NCI-H1105 (cell line): ENCODE measurements at regions not wholly inside any gene's neighbourhood (a gene's known extent, or its start where the extent isn't known, plus 50 kb on each side); places are given as distances from the start of the nearest gene placed in this dataset.

Experiments used
- DNase-seq: peaks from one replicate; lab custom pipeline; 2025; lab: John Stamatoyannopoulos, UW

DNA sequence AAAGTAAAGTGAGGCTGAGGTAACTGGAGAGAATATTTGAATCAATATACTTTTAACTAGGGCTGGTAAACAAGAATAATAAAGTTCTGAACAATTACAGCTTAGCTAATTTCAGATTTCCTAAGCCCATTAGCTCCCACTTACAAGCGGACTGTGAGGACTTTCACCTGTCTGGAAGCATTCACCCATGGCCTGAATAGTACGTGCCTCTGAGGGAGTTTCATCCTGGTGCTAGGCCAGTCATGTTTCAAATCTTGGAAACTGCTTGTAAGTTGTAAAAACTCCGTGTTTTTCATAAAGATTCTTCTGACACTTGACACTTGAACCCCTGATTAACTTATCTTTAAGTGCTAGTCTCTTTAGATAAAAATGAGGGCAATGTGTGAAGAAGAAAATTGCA, 975.2 kb upstream of the GHITM start:
- no peak for DNase-seq

DNA sequence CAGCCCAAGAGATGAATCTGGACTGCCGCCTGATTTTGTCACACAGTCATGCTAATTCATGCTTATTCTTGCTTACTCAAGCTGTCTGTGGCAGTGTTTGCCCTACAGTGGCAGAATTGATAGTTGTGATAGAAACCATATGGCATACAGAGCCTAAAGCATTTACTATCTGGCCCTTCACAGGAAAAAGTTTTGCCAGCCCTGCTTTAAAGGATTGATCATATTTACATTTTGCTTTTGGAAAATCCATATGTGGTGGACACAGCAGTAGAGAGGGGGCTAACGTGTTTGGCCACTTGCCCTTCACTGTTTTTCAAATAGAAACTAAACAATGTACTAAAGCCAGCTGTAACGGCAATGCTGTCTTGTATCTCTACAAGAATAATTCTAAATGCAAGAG, 974.0 kb upstream of the GHITM start:
- no peak for DNase-seq

DNA sequence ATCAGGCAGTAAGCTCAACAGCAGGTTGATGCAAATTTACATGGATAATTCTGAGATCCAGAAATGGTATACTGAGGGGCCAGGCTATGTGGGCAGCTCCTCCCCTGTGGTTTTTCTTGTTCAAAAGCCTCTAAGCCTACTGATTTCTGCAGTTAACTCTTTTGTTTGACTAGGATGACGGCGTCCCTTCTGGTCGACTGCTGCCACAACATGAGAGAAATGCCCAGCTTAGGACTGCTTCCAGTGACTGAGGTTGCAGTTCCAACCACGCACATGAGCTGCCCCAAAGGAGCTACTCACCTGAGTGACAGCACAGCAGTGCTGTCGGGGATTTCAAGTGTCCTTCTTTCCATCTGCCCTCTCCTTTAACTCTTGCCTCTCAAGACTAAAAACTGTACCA, 973.0 kb upstream of the GHITM start:
- DNase-seq = no peak

DNA sequence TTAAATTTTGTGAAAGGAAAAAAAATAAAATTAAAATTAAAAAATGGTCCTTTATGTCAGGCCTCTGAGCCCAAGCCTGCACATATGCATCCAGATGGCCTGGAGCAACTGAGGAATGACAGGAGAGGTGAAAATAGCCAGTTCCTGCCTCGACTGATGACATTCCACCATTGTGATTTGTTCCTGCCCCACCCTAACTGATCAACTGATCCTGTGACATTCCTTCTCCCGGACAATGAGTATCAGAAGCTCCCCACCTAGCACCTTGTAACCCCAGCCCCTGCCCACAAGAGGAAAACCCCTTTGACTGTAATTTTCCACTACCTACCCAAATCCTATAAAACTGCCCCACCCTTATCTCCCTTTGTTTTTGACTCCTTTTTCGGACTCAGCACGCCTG, 972.2 kb upstream of the GHITM start:
- no peak for DNase-seq

- no peak for DNase-seq
Observed at GRCh38 chr10:83176901-83177300, 962.4 kb upstream of the GHITM start.

- no peak for DNase-seq
Observed at GRCh38 chr10:83178526-83178925, 960.8 kb upstream of the GHITM start.

DNA sequence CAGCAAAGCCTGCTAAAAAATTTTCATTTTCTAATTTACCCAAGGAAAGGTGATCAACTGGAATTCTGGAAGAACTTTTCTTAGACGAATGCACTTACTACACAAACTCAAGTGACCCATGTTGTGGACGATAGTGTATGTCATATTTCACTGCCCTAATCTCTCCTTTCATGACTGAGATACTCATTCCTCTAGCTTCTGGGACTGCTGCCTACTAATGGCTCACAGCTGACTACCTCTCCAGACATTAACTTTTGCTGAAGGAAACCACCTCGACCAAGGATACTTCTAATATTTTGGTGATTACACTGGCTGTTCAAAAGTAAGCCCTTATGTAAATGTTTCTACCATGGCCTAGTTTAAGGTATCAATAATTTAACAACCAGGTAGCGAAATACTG, 959.9 kb upstream of the GHITM start:
- no peak for DNase-seq

DNA sequence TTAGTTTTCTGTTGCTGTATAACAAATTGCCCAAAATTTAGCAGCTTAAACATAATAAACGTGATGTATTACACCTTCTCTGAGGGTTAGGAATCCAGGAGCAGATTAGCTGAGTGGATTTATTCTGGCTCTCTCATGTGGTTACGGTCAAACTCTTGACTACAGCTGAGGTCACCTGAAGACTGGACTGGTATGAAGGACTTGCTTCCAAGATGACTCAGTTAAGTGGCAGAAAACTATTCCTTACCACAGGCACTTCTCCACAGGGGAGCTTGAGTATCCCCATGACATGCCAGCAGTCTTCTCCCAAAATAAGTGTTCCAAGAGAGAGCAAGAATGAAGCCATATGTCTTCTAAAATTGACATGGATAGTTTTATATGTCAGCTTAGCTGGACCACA, 957.2 kb upstream of the GHITM start:
- DNase-seq = no peak

GRCh38 chr10:83184641-83185040, 954.7 kb upstream of the GHITM start:
- DNase-seq = no peak

DNA sequence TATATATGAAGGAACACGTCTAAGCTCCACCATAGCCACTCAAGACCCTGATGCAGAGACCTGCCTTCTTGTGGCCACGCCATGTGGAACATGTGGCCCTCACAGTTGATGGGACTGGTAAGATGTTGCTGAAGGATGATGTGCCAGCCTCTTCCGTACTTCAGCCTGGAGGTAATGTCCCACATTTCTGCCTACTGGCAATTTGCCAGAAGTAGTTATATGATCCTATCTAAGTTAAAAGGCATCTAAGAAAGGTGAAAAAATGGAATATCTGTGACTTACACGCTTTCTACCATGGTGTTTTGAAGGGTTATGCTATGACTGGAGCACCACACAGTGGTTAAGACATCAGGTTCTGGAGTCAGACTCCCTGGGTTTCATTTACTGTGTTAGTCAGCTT, 948.7 kb upstream of the GHITM start:
- DNase-seq = no peak

DNA sequence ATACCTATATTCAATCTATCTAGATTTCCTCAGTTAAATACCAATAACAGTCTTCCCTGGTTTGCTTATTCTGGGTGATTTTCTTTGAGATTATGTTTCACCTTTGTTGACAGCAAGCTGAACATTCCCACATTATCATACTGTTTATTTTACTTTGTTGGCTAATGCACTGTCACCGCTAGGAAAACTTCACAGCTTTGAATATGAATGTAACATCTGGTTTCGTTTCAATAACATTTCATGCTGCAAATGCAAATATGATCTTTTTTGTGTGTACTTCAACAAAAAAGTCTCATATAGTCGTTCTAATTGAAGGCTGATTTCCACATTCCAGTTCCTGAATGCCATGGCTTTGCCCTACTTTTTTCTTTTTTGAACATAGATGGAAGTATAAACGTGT, 946.3 kb upstream of the GHITM start:
- no peak for DNase-seq

- no peak for DNase-seq
Observed at GRCh38 chr10:83195021-83195420, 944.3 kb upstream of the GHITM start.

GRCh38 chr10:83199374-83199773, 939.9 kb upstream of the GHITM start:
- DNase-seq = no peak

- DNase-seq = no peak
Observed at GRCh38 chr10:83205861-83206260, 933.4 kb upstream of the GHITM start.

GRCh38 chr10:83212632-83213334, 926.5 kb upstream of the GHITM start:
- no peak for DNase-seq

DNA sequence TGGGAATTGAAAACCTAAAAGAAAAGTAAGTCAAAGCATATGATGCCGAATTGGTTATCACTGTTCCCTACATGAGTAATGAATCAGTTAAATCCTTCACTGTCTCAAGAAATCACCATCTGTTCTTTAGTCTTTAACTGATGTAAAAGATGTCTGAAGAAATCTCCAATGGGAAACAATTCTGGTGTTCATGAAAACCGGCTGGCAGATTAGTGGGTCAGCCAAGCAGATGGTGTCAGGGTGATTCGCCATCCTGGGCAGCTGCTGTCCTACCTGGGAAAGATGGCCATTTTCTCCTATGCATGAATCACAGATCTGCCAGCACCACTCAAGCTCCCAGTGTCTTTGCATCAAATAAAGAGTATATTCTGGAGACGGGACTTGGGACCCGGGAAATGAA, 925.2 kb upstream of the GHITM start:
- no peak for DNase-seq

- DNase-seq = no peak
Observed at GRCh38 chr10:83218205-83218604, 921.1 kb upstream of the GHITM start.

- DNase-seq = no peak
Observed at GRCh38 chr10:83222300-83222699, 917.0 kb upstream of the GHITM start.

DNA sequence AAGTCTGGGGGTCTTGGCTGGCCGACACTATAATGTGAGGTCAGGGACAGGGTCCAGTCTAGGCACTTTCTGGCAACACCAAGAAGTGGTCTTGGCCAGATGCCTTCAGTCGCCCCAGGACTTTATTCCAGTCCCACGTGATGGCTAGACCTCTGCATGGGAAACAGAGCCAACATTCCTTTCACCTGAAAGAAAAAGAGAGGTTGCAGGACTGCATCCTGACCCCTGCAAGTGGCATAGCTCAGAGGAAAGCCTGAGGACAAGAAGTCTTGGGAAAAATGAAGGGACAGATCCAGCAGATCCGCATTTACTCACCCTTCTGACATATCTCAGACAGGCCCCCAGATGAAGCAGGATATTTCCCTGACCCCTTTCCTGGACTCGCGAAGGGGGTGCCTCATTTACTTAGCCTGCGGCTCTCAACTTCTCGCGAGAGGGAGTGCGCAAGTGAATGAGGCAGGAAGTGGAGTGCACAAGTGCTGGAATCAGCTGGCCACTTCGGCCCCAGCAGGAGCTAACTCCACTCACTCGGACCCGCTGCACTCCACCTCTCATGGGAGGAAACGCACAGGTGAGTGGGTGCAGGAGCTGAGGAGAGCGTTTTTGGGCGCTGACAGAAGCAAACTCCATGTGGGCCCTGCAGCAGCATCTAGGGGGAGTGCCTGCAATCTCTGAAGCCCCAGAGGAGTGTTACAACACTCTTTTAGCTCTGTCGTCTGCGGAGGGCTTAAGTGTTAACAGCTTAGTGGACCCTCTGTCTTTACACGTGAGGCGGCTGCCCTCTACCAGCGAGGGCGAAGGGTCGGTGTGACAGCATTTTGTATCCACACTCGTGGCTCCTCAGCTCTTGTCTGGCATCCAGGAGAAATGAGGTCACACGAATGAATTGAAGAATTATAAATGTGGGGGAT, 916.2 kb upstream of the GHITM start:
- DNase-seq = no peak

- DNase-seq = no peak
Observed at GRCh38 chr10:83225781-83226180, 913.5 kb upstream of the GHITM start.

DNA sequence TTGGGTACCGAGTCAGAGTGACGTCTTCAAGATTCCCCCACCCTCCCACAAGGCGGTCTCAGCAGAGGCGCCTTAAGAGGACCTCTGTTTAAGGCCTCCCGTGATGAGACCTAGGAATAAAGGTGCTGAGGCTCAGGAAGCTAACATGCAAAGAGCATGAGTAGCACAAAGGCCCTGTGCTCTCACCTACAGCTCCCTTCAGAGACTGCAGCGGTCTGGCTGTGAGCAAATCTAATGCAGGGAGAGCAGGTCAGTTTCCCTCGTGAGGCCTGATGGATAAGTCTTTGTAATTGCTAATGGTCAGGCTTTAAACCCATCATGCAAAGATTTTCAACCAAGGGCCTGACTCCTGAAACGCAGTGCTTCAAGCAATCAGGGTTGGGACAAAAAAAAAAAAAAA, 909.3 kb upstream of the GHITM start:
- DNase-seq = no peak

DNA sequence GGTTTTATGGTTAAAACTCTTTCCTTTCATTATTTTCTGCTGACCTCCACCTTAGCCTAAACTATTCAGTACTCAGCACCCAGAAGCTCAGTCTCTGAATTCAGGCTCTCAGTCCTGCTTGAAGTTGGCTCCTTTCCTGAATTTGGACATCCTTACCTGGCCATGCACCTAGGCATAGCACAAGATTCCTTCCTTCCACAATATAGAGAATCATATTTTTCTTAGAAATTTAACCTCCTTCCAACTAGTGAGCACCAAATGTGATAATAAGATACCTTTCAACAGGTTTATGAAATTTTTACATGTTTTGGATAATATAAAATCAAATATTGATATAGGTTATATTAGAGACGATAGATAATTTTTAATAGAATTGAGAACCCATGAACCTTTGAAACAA, 905.6 kb upstream of the GHITM start:
- DNase-seq = no peak

- no peak for DNase-seq
Observed at GRCh38 chr10:83248106-83248631, 891.1 kb upstream of the GHITM start.
